Activated naive CD8-positive, alpha-beta T cell treated with anti-CD3 and anti-CD28 coated beads, Interleukin-2, amount 10 ng/mL, durations not matched to agents 7 days and 5 days (primary cell): ENCODE measurements at regions not wholly inside any gene's neighbourhood (a gene's known extent, or its start where the extent isn't known, plus 50 kb on each side); places are given as distances from the start of the nearest gene placed in this dataset.

ENCODE experiments used
- ATAC-seq: fragments of 150-1000 bp; cut with Tn5 transposase; one replicate; pipeline ENCODE4 v1.10.0; 2021; ENCODE audit warnings: low read depth, moderate library complexity
- POLR2A ChIA-PET: fragments of 350-600 bp; sonication (Branson Sonifier 250); formaldehyde crosslinking; loops from one replicate; lab custom pipeline; 2021; ENCODE audit warnings: antibody characterized with exemption; lab: Charles Lee
- DNase-seq: peaks from one replicate; pipeline ENCODE4 v3.0.0; 2021
- H3K27ac Mint-ChIP-seq: one replicate; pipeline ENCODE4 v1.8.0; 2022; ENCODE audit warnings: mild to moderate bottlenecking, mixed read lengths
- H3K27me3 Mint-ChIP-seq: one replicate; pipeline ENCODE4 v1.8.0; 2022; ENCODE audit warnings: mild to moderate bottlenecking, moderate library complexity, mixed read lengths
- H3K36me3 Mint-ChIP-seq: one replicate; pipeline ENCODE4 v1.8.0; 2021; ENCODE audit warnings: mild to moderate bottlenecking, mixed read lengths
- H3K4me1 Mint-ChIP-seq: one replicate; pipeline ENCODE4 v1.8.0; 2021; ENCODE audit warnings: mixed read lengths
- H3K4me3 Mint-ChIP-seq: one replicate; pipeline ENCODE4 v1.8.0; 2022; ENCODE audit warnings: mild to moderate bottlenecking, moderate library complexity, mixed read lengths
- H3K9me3 Mint-ChIP-seq: one replicate; pipeline ENCODE4 v1.8.0; 2021; ENCODE audit warnings: mixed read lengths

DNA sequence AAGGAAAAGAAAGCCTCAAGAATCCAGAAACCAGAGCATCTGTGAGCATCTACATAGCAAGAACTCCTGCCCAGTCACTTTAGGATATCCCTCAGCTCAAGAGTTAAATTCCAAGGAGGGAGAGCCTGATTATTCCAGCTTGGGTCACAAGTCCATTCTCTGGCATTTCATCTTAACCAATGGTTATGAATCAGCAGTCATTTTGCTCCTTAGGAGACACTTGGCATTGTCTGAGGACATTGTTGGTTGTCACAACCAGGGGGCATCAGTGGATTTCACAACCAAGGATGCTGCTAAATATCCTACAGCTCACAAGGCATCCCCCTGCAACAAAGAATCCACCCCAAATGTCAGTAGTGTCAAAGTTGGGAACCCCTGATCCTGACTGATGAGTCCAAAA is 51.0 kb upstream of the LMCD1 start:
- H3K9me3 Mint-ChIP-seq, result no peaks in the 10 kb centered on the region
- ATAC-seq, result no peak
- no peak for DNase-seq
- H3K4me3 Mint-ChIP-seq, result no peak overlapping the region
- H3K4me1 Mint-ChIP-seq, result no peaks in the 10 kb centered on the region
- POLR2A ChIA-PET, result no interaction called here
- peaks cover 14% of the 10 kb centered on the region for H3K27me3 Mint-ChIP-seq
- no peaks in the 10 kb centered on the region for H3K36me3 Mint-ChIP-seq
- no peak overlapping the region for H3K27ac Mint-ChIP-seq

DNA sequence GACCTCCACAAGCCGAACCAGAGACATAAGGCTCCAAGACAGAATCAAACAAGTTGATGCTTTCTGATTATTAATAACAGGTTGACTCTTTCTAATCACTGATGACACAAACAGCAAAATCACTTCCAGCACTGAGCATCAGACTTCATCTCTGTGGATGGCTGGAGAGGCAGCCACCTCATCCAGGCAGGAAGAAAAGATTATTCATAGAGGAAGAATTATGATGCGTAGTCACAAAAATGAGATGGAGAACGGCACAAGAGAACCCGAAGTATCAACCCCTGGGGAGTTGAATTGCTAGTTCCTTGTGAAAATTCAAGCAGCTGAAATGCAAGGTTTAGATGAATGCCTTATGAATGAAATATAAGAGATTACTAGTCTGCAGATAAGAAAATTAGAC is 49.9 kb upstream of the LMCD1 start:
- Mint-ChIP-seq H3K9me3 (no peaks in the 10 kb centered on the region), H3K27ac (no peak overlapping the region), H3K4me3 (no peak overlapping the region), H3K4me1 (no peaks in the 10 kb centered on the region), H3K27me3 (peaks cover 8% of the 10 kb centered on the region), H3K36me3 (no peaks in the 10 kb centered on the region)
- POLR2A ChIA-PET, result no interaction called here
- no peak for ATAC-seq
- no peak for DNase-seq
